A549 (cell line): ENCODE measurements at regions not wholly inside any gene's neighbourhood (a gene's known extent, or its start where the extent isn't known, plus 50 kb on each side); places are given as distances from the start of the nearest gene placed in this dataset.

Experiments
- ATAC-seq, 2 experiments: fragments of 200-7000 bp in 1 of 2; fragments of >200 bp in 1 of 2; cut with Nextera tagmentation in 1 of 2; cut with Tn5 transposase in 1 of 2; 3 replicates each; pipeline versions ENCODE4 v1.8.0 to v1.9.1; 2018 to 2020; ENCODE audit warnings: mild to moderate bottlenecking in 1 of 2, moderate library complexity in 1 of 2
- CTCF ChIA-PET: fragments of 300-600 bp; sonication (Branson Sonifier 250); formaldehyde crosslinking; extraction: SDS; loops from one replicate; lab custom pipeline; 2021; ENCODE audit warnings: antibody characterized with exemption, inconsistent platforms; lab: Yijun Ruan, JAX
- POLR2A ChIA-PET: fragments of 350-600 bp; formaldehyde crosslinking; extraction: SDS; loops from one replicate; lab custom pipeline; 2021; ENCODE audit warnings: antibody characterized with exemption, inconsistent platforms; lab: Yijun Ruan, JAX
- DNase-seq, 2 experiments: peaks; one replicate each; pipeline versions ENCODE4 v3.0.0 to v3.0.0-alpha.2; 2011 to 2016; ENCODE audit warnings: low read depth in 1 of 2, low spot score in 1 of 2
- FAIRE-seq: peaks from 2 replicates; lab custom pipeline; 2011; peaks lifted over from hg19 to GRCh38; lab: Jason Lieb, UNC
- H3K27ac ChIP-seq, 2 experiments: fragments of >200 bp; sonication (Bioruptor Twin); formaldehyde crosslinking; 3 replicates each; pipeline ENCODE4 v1.5.1; 2016 to 2017
- H3K4me1 ChIP-seq: fragments of >200 bp; sonication (Bioruptor Twin); formaldehyde crosslinking; 3 replicates; pipeline ENCODE4 v1.6.1; 2016
- H3K4me2 ChIP-seq: fragments of >200 bp; sonication (Bioruptor Twin); formaldehyde crosslinking; 3 replicates; pipeline ENCODE4 v1.6.1; 2016
- H3K4me3 ChIP-seq: fragments of >200 bp; sonication (Bioruptor Twin); formaldehyde crosslinking; 3 replicates; pipeline ENCODE4 v1.5.1; 2016
- H3K9me3 ChIP-seq: fragments of >200 bp; sonication (Bioruptor Twin); formaldehyde crosslinking; 3 replicates; pipeline ENCODE4 v1.6.1; 2016
- ATOH8 ChIP-seq: fragments of 250-450 bp; sonication (Bioruptor Pico); IDR thresholded peaks from 2 replicates; pipeline ENCODE4 v1.5.0; 2020; ENCODE audit warnings: low read depth, mild to moderate bottlenecking, moderate library complexity
- BCL3 ChIP-seq: fragments of >200 bp; sonication (Bioruptor Twin); formaldehyde crosslinking; IDR thresholded peaks from 3 replicates; pipeline ENCODE4 v1.6.1; 2016
- BHLHE40 ChIP-seq: IDR thresholded peaks from 2 replicates; pipeline ENCODE4 v1.6.1; 2012; ENCODE audit warnings: low read depth, low read length, inconsistent platforms
- CHD2 ChIP-seq: fragments of 150-350 bp; IDR thresholded peaks from 2 replicates; pipeline ENCODE4 v1.6.1; 2014; ENCODE audit warnings: low read length; ENCODE audit not compliant: partially characterized antibody
- CHD4 ChIP-seq: fragments of 200-600 bp; sonication (generic); IDR thresholded peaks from 2 replicates; pipeline ENCODE4 v1.6.1; 2016; ENCODE audit warnings: antibody characterized with exemption, mild to moderate bottlenecking, borderline replicate concordance
- CTCF ChIP-seq: fragments of >200 bp; sonication (Bioruptor Twin); formaldehyde crosslinking; IDR thresholded peaks from 3 replicates; pipeline ENCODE4 v1.5.1; 2016
- E2F6 ChIP-seq: IDR thresholded peaks from 2 replicates; pipeline ENCODE4 v1.6.1; 2012; ENCODE audit warnings: low read depth, borderline replicate concordance
- EHMT2 ChIP-seq: fragments of 200-600 bp; sonication (generic); IDR thresholded peaks from 2 replicates; pipeline ENCODE4 v1.6.1; 2016; ENCODE audit warnings: antibody characterized with exemption, low read depth, mild to moderate bottlenecking, moderate library complexity
- EP300 ChIP-seq, 2 experiments: fragments of >200 bp; sonication (Bioruptor Twin); formaldehyde crosslinking; IDR thresholded peaks; 2 replicates in 1 of 2; 3 replicates in 1 of 2; pipeline ENCODE4 v1.6.1; 2016 to 2017
- FOSB ChIP-seq: fragments of 250-450 bp; sonication (Bioruptor Pico); IDR thresholded peaks from 2 replicates; pipeline ENCODE4 v1.5.0; 2020; ENCODE audit warnings: mild to moderate bottlenecking, moderate library complexity
- GATA3 ChIP-seq: IDR thresholded peaks from 2 replicates; pipeline ENCODE4 v1.6.1; 2012; ENCODE audit warnings: borderline replicate concordance
- HDAC2 ChIP-seq: fragments of 200-600 bp; sonication (generic); IDR thresholded peaks from 2 replicates; pipeline ENCODE4 v1.6.1; 2016
- HMGXB4 ChIP-seq: fragments of 250-450 bp; sonication (Bioruptor Pico); IDR thresholded peaks from 2 replicates; pipeline ENCODE4 v1.5.0; 2021; ENCODE audit warnings: mild to moderate bottlenecking, moderate library complexity, borderline replicate concordance
- HOXA7 ChIP-seq: fragments of 250-450 bp; sonication (Bioruptor Pico); IDR thresholded peaks from 2 replicates; pipeline ENCODE4 v1.5.0; 2020; ENCODE audit warnings: mild to moderate bottlenecking, moderate library complexity
- HOXB13 ChIP-seq: fragments of 250-450 bp; sonication (Bioruptor Pico); IDR thresholded peaks from 2 replicates; pipeline ENCODE4 v1.5.0; 2020; ENCODE audit warnings: low read depth, mild to moderate bottlenecking, moderate library complexity
- KDM1A ChIP-seq: fragments of 200-600 bp; sonication (generic); IDR thresholded peaks from 2 replicates; pipeline ENCODE4 v1.6.1; 2016; ENCODE audit warnings: low read depth, mild to moderate bottlenecking
- MYC ChIP-seq: IDR thresholded peaks from 2 replicates; pipeline ENCODE4 v1.6.1; 2012; ENCODE audit warnings: mild to moderate bottlenecking, inconsistent platforms, low read length, improper control_type of control experiment, borderline replicate concordance
- NFE2L2 ChIP-seq: fragments of 150-350 bp; conservative IDR thresholded peaks from 2 replicates; pipeline ENCODE4 v1.6.1; 2014; ENCODE audit warnings: low read length
- NPAS2 ChIP-seq: fragments of 250-450 bp; sonication (Bioruptor Pico); IDR thresholded peaks from 2 replicates; pipeline ENCODE4 v1.8.0; 2022; ENCODE audit warnings: mild to moderate bottlenecking, moderate library complexity, borderline replicate concordance
- RAD21 ChIP-seq, 2 experiments: fragments of >200 bp in 1 of 2; sonication (Bioruptor Twin) in 1 of 2; formaldehyde crosslinking in 1 of 2; IDR thresholded peaks in 1 of 2; conservative IDR thresholded peaks in 1 of 2; 2 replicates in 1 of 2; 3 replicates in 1 of 2; pipeline ENCODE4 v1.6.1; 2012 to 2018; ENCODE audit warnings: inconsistent platforms in 1 of 2
- REST ChIP-seq: fragments of 200-600 bp; sonication (generic); IDR thresholded peaks from 2 replicates; pipeline ENCODE4 v1.6.1; 2016; ENCODE audit warnings: antibody characterized with exemption, mild to moderate bottlenecking, moderate library complexity
- SMC3 ChIP-seq: fragments of >200 bp; sonication (Bioruptor Twin); formaldehyde crosslinking; IDR thresholded peaks from 3 replicates; pipeline ENCODE4 v1.6.1; 2018; ENCODE audit warnings: inconsistent platforms
- SREBF2 ChIP-seq: fragments of 450-650 bp; IDR thresholded peaks from 2 replicates; pipeline ENCODE4 v1.6.1; 2014; ENCODE audit warnings: mild to moderate bottlenecking, moderate library complexity
- TFCP2L1 ChIP-seq: fragments of 250-450 bp; sonication (Bioruptor Pico); IDR thresholded peaks from 2 replicates; pipeline ENCODE4 v1.5.0; 2021; ENCODE audit warnings: mild to moderate bottlenecking
- TP53 ChIP-seq: fragments of 250-450 bp; sonication (Bioruptor Pico); IDR thresholded peaks from 2 replicates; pipeline ENCODE4 v1.5.0; 2021; ENCODE audit warnings: mild to moderate bottlenecking, moderate library complexity
- USF2 ChIP-seq: fragments of 450-650 bp; IDR thresholded peaks from 2 replicates; pipeline ENCODE4 v1.6.1; 2014; ENCODE audit warnings: antibody characterized with exemption
- ZFP36 ChIP-seq: fragments of 450-650 bp; IDR thresholded peaks from 2 replicates; pipeline ENCODE4 v1.6.1; 2014; ENCODE audit warnings: borderline replicate concordance; ENCODE audit not compliant: partially characterized antibody
- ZSCAN20 ChIP-seq: fragments of 250-450 bp; sonication (Bioruptor Pico); IDR thresholded peaks from 2 replicates; pipeline ENCODE4 v1.8.0; 2022; ENCODE audit warnings: mild to moderate bottlenecking, moderate library complexity
- WGBS: methylation state at CpG from one replicate; pipeline ENCODE4 v1.1.6; 2017; ENCODE audit errors: missing lambda C conversion rate; 5-methylcytosine and 5-hydroxymethylcytosine counted together

- TF ChIP-seq TP53 (CRISPR knock-in tag) (no peak), ZSCAN20 (no peak), SMC3 (no peak), SREBF2 (no peak), CTCF (no peak), GATA3 (no peak), TFCP2L1 (CRISPR knock-in tag) (no peak), REST (no peak), EHMT2 (no peak), HDAC2 (no peak), EP300 (IDR thresholded peaks at IDR 0.05) (no peak), NFE2L2 (peak; percentile 33), BCL3 (no peak), HOXB13 (CRISPR knock-in tag) (peak; percentile 69; the same call in 1 of the 2 replicates), ATOH8 (no peak), KDM1A (no peak), FOSB (CRISPR knock-in tag) (no peak), ZFP36 (no peak), BHLHE40 (no peak), CHD2 (no peak), MYC (no peak), HOXA7 (CRISPR knock-in tag) (no peak)
Observed at GRCh38 chr9:103183701-103184171, 188.6 kb downstream of the CYLC2 start (continued).

- DNase-seq = no peak
- no peak for FAIRE-seq
- POLR2A ChIA-PET = no interaction called here
- 80% methylated on average over 11 of the region's 22 CpGs for WGBS
- H3K9me3 ChIP-seq = no peaks in the 10 kb centered on the region
- no peak for ATAC-seq
- CTCF ChIA-PET = no interaction called here
- no peak overlapping the region for H3K4me3 ChIP-seq
- no peak overlapping the region for H3K27ac ChIP-seq
- H3K4me2 ChIP-seq = no peak overlapping the region
- no peaks in the 10 kb centered on the region for H3K4me1 ChIP-seq
- TF ChIP-seq HMGXB4 (CRISPR knock-in tag) (no peak), RAD21 (conservative IDR thresholded peaks at IDR 0.05 in 1 of 2, IDR thresholded peaks at IDR 0.05 in 1 of 2) (no peak), E2F6 (no peak), CHD2 (no peak), ATOH8 (no peak), CHD4 (no peak), USF2 (no peak), NPAS2 (no peak)
Observed at GRCh38 chr9:103186959-103187358, 191.8 kb downstream of the CYLC2 start.
